Stimulated activated effector memory CD8-positive, alpha-beta T cell treated with anti-CD3 and anti-CD28 coated beads, Interleukin-12 subunit alpha, Interleukin-12 subunit beta, amount 100 ng/mL, for 72 hours (primary cell): ENCODE measurements at regions not wholly inside any gene's neighbourhood (a gene's known extent, or its start where the extent isn't known, plus 50 kb on each side); places are given as distances from the start of the nearest gene placed in this dataset.
"Not testable (repeated sequence)": the region's sequence is repeated elsewhere in the genome, so short reads cannot be mapped to it uniquely, and the experiment has no call there.

Source experiments
- ATAC-seq: fragments of 150-1000 bp; cut with Tn5 transposase; 2 replicates; pipeline ENCODE4 v1.10.0; 2021
- DNase-seq, 2 donors: peaks; one replicate each; pipeline ENCODE4 v3.0.0; 2021 to 2022; ENCODE audit warnings: low spot score in 2 of 2
- H3K27ac Mint-ChIP-seq: one replicate; pipeline ENCODE4 v1.8.0; 2022; ENCODE audit warnings: mild to moderate bottlenecking, mixed read lengths
- H3K36me3 Mint-ChIP-seq: one replicate; pipeline ENCODE4 v1.8.0; 2022; ENCODE audit warnings: mild to moderate bottlenecking, mixed read lengths
- H3K4me1 Mint-ChIP-seq: one replicate; pipeline ENCODE4 v1.8.0; 2022; ENCODE audit warnings: mixed read lengths
- H3K4me3 Mint-ChIP-seq: one replicate; pipeline ENCODE4 v1.8.0; 2022; ENCODE audit warnings: mild to moderate bottlenecking, mixed read lengths
- H3K9me3 Mint-ChIP-seq: one replicate; pipeline ENCODE4 v1.8.0; 2022; ENCODE audit warnings: mixed read lengths

DNA sequence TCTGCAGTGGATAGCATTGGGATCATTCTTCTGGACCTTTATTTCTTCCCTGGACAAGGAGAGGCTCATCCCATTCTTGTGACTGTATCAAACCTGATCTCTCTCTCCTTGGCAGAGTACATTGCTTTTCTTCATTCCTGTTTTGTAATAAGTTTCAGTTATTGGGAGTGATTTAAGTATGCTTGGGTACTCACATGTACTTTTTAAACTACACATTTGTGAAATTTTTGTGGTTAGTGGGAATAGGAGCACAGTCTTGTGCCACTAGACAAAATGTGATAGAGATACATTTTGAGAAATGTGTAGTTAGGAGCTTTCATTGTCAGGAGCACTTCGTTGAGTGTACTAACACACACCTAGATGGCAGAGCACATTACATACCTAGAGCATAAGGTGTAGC lies 262.6 kb downstream of the C3orf38 start:
- ATAC-seq (no peak), DNase-seq (no peak)
- no peak overlapping the region for H3K27ac Mint-ChIP-seq
- peaks cover 3% of the 10 kb centered on the region for H3K9me3 Mint-ChIP-seq
- H3K4me1 Mint-ChIP-seq: no peaks in the 10 kb centered on the region
- no peak overlapping the region for H3K4me3 Mint-ChIP-seq
- H3K36me3 Mint-ChIP-seq: no peaks in the 10 kb centered on the region

DNA sequence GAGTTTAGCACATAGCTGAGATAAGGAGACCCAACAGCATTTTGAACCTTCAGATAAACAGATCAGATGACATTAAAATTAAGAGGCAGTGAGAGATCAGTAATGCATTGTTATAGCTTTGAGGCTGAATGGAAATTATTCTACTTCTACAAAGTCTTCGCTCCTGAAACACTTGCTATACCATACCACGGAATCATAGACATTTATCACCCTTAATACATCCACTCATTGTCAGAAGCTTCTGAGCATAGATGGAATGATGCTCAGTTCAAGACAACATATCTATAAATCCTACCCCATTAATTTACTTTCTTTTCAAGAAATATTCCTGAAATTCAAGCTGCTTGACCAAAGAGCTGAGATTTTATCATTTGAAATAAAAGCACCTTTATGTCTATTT lies 266.7 kb downstream of the C3orf38 start:
- Mint-ChIP-seq H3K9me3 (peaks cover 2% of the 10 kb centered on the region), H3K36me3 (no peaks in the 10 kb centered on the region), H3K4me3 (no peak overlapping the region), H3K4me1 (no peaks in the 10 kb centered on the region), H3K27ac (no peak overlapping the region)
- ATAC-seq: no peak
- DNase-seq: no peak

DNA sequence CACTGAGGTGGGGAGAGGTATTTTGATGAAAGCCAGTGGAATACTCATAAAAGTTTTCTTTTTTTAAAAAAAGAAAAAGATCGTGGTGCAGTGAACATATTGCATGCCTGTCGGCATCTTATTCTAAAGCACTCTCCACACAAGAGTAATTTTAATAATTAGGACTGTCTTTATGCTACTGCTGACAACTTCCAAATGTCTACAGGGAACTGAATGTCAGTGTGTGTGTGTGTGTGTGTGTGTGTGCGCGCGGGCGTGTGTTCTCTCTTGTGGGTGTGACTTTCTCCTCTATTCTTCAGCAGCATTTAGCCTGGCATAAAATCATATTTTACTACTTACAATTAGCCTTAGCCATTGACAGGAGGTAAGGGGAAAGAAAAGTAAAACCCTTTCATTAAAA lies 268.5 kb downstream of the C3orf38 start:
- no peak overlapping the region for H3K27ac Mint-ChIP-seq
- H3K9me3 Mint-ChIP-seq: peaks cover 4% of the 10 kb centered on the region
- no peaks in the 10 kb centered on the region for H3K4me1 Mint-ChIP-seq
- DNase-seq (no peak), ATAC-seq (no peak)
- H3K4me3 Mint-ChIP-seq: no peak overlapping the region
- H3K36me3 Mint-ChIP-seq: no peaks in the 10 kb centered on the region

DNA sequence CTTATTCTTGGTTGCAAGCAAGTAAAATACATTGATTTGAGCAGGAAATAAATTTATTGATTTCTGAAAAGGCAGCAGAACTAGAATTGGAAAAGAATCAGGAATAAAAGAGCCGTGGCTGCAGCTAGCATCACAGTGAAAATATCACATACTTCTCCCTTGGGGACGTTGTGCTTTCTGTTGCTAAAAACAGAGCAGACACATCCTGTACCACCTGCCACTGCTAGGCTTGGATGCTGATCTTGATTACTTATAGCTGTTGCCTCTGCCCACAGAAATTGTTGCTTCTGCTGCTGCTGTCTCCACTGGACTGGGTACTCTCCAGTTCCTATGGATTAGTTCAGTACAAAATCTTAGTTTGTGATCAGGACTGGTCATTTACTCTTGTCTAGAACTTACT lies 283.8 kb downstream of the C3orf38 start:
- no peak overlapping the region for H3K27ac Mint-ChIP-seq
- ATAC-seq: no peak

DNA sequence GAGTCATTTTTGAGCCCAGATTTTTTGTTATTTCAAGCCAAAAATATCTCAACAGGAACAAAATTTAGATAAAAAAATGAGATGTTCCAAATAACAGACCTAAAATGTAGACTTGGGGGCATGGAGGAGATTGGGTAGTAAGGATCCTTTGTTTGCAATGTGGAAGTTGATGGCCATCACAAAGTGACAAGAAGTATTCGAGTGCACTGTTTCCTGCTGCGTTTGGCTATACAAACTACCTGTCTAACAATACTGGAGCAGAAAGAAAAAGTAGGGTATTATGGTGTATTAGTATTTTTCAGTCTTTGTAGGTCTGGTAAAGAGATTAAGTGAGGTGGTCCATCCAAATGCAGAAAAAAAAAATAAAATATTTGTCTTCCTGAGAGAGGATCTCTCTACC lies 284.2 kb downstream of the C3orf38 start:
- ATAC-seq (no peak), DNase-seq (no peak)
- H3K9me3 Mint-ChIP-seq: peaks cover 12% of the 10 kb centered on the region
- H3K36me3 Mint-ChIP-seq: no peaks in the 10 kb centered on the region
- H3K4me3 Mint-ChIP-seq: no peak overlapping the region
- H3K27ac Mint-ChIP-seq: no peak overlapping the region
- no peaks in the 10 kb centered on the region for H3K4me1 Mint-ChIP-seq

More for the DNA sequence above, 283.8 kb downstream of the C3orf38 start:
- no peaks in the 10 kb centered on the region for H3K4me1 Mint-ChIP-seq
- H3K36me3 Mint-ChIP-seq: no peaks in the 10 kb centered on the region
- peaks cover 12% of the 10 kb centered on the region for H3K9me3 Mint-ChIP-seq
- no peak for DNase-seq
- no peak overlapping the region for H3K4me3 Mint-ChIP-seq

DNA sequence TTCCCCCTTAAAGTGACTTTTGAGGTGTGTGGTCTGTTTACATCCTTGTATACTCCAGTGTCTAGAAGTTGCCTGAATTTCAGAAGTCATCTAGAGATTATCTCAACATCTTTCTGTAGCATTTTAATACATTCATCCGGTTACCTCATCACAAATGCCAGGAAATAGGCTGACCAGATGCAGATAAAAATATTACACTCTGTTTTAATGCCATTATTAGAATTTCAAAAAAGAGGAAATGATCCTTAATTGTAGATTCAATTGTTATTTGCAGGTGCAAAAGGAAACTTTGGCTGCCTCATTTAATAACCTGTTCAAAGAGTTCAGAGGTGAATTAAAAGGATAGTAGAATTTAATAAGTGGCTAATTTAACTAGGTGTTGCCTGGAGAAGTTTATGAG lies 290.9 kb downstream of the C3orf38 start:
- ATAC-seq (no peak), DNase-seq (no peak)
- Mint-ChIP-seq H3K4me1 (no peaks in the 10 kb centered on the region), H3K4me3 (no peak overlapping the region), H3K27ac (no peak overlapping the region), H3K9me3 (peaks cover 17% of the 10 kb centered on the region), H3K36me3 (no peaks in the 10 kb centered on the region)

DNA sequence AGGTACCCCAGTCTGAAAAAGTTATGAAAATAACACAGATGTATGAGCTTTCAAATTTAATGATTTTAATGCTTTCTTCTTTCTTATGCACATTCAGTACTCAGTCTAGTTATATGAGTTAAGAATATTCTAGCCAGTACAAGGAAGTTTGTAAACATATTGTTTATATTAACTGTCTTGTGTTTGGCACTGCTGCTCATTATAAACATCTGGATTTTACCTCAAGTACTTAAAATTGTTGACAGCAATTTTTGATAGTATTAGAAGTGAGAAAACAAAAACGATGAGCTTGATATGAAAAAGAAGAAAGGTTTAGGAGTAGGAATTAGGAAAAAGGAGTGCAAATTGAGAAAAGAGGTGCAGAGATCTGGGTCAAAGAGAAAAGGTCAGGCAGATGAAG lies 293.3 kb downstream of the C3orf38 start:
- H3K4me1 Mint-ChIP-seq: no peaks in the 10 kb centered on the region
- H3K9me3 Mint-ChIP-seq: peaks cover 12% of the 10 kb centered on the region
- no peak for ATAC-seq
- no peak overlapping the region for H3K27ac Mint-ChIP-seq
- no peak for DNase-seq
- no peaks in the 10 kb centered on the region for H3K36me3 Mint-ChIP-seq
- no peak overlapping the region for H3K4me3 Mint-ChIP-seq

DNA sequence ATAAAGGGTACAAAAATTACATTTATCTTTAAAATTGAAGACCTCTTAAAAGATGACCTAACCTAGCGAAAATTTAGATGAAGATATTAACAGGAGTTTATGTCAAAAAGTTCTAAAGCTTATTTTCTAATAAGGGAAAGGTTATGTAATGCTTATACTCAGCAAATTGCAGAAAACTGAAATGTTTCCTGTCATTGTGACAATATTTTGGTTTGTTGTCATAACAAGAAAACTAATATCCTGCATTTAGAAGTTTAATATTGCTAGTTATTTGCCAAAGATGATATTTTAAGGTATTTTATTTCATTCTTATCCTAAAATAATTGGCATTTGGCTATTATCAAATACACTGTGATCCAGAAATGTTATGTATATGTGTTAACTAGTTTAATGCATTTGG lies 294.5 kb downstream of the C3orf38 start:
- no peak overlapping the region for H3K27ac Mint-ChIP-seq
- DNase-seq: no peak
- H3K36me3 Mint-ChIP-seq: no peaks in the 10 kb centered on the region

DNA sequence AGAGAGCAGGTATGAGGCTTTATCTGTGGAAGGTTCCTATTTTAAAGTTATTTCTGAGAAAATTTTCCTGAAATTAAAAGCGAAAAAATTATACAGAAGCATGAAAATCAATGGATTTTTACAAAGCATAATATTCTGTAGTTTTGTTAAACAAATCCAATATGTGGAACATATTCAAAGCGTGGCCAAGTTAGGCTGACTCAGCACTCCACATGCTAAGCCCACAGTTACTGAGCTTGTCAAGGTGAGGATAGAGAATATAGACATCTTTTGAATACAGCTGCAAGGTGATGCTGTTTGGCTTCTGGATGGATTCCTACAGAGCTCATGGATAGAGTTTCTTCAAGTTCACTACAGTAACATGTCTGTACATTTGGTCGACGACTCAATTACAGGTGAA lies 302.5 kb downstream of the C3orf38 start:
- Mint-ChIP-seq H3K9me3 (peaks cover 14% of the 10 kb centered on the region), H3K4me1 (no peaks in the 10 kb centered on the region), H3K36me3 (no peaks in the 10 kb centered on the region), H3K27ac (no peak overlapping the region), H3K4me3 (no peak overlapping the region)
- ATAC-seq (no peak), DNase-seq (no peak)

More for the DNA sequence above, 294.5 kb downstream of the C3orf38 start:
- Mint-ChIP-seq H3K4me3 (no peak overlapping the region), H3K9me3 (peaks cover 8% of the 10 kb centered on the region), H3K4me1 (no peaks in the 10 kb centered on the region)
- ATAC-seq: no peak

DNA sequence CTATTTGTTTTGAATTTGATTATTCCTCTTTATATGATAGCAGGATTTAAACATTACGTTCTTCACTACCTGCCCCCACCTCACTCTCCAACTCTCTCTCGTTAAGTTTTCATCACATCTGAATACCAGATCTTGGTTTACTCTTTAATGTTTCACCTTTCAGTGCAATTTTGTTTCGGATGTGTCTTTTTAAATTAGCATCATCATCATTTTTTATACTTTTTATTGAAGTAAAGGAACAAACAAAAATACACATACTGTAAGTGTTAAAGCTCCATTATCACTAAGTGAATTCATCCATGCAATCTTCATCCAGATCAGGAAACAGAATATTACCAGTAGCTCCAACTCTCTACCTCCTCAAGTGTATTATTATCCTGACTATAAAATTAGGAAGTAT lies 310.6 kb downstream of the C3orf38 start:
- Mint-ChIP-seq H3K27ac (no peak overlapping the region), H3K9me3 (peaks cover 19% of the 10 kb centered on the region), H3K4me1 (no peaks in the 10 kb centered on the region), H3K4me3 (no peak overlapping the region), H3K36me3 (no peaks in the 10 kb centered on the region)
- ATAC-seq (no peak), DNase-seq (no peak)

DNA sequence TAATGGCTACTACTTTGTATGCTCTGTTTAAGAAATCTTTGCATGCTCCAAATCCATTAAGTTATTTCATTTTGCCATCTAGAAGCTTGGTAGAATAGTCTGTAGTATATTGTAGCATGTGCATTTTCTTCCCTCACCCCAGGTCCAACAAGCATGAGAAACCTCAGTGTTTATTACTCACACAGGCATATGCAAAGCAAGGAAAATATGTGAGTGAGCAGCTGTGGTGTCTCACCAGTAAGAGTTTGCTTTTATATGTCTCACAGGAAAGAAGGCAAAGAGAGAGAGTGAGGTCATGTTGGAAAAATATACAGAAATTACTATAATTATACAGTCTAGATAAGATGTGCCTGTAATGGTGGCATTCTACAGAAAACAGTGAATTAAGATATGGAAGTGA lies 312.5 kb downstream of the C3orf38 start:
- no peaks in the 10 kb centered on the region for H3K36me3 Mint-ChIP-seq
- DNase-seq (no peak), ATAC-seq (no peak)
- no peak overlapping the region for H3K27ac Mint-ChIP-seq
- H3K9me3 Mint-ChIP-seq: peaks cover 22% of the 10 kb centered on the region
- no peaks in the 10 kb centered on the region for H3K4me1 Mint-ChIP-seq
- H3K4me3 Mint-ChIP-seq: no peak overlapping the region

DNA sequence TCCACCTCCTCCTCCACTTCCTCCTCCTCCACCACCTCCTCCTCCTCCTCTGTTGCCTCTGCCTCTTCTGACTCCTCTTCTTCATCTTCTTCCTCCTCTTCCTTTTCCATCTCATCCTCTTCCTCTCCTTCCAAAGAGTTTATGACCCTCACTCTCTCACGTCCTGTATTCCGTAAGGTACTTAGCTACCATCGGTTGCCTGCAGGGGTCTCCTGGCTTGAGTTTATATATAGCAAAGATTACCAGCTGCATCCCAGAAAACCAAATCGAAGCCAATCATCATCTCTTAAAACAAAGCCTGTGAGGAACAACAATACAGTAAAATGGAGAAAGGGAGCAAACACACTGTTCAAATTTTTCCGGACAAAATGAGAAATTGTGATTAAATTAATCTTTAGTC lies 317.4 kb downstream of the C3orf38 start:
- DNase-seq: no peak
- Mint-ChIP-seq H3K9me3 (peaks cover 28% of the 10 kb centered on the region), H3K27ac (no peak overlapping the region), H3K36me3 (no peaks in the 10 kb centered on the region), H3K4me3 (no peak overlapping the region), H3K4me1 (no peaks in the 10 kb centered on the region)
- no peak for ATAC-seq

DNA sequence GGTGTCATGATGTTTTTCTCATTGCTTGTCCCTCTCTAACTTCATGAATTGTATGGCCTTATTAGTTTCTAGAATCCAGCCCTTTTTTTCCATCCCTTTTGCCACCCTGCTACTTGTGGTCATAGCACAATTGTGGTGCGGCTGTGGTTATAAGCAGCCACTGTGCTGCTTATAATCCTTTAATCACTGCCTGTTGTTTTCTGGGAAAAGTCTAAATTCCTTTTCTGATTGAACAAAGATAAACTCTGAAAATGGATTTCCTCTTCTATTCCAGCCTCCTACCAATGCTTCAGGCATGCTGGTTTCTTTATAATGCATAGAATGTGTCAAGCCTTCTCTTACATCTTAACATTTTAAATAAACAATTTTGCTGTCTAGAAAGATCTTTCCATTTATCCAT lies 319.5 kb downstream of the C3orf38 start:
- H3K27ac Mint-ChIP-seq: no peak overlapping the region
- no peak overlapping the region for H3K4me3 Mint-ChIP-seq
- ATAC-seq: no peak
- H3K36me3 Mint-ChIP-seq: no peaks in the 10 kb centered on the region
- H3K4me1 Mint-ChIP-seq: no peaks in the 10 kb centered on the region
- DNase-seq: no peak
- H3K9me3 Mint-ChIP-seq: peaks cover 27% of the 10 kb centered on the region

DNA sequence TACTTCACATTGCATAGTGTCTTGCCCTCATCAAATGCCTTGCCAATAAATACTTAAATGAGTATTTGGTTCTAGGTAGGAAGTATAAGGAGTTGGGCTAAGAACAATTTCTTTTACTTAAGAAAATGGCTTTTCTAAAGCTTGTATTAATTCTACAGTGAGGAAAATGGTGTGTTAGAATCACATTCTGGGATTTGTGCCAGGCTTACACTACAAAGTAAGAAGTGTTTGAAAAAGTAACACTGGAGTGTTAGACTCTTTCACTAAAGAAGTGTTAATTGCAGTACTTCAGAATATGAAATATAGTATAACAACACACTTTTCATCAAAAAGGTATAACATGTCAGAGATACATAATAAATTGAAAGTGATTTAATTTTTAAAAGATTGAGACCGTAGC lies 328.7 kb downstream of the C3orf38 start:
- no peaks in the 10 kb centered on the region for H3K36me3 Mint-ChIP-seq
- ATAC-seq (no peak), DNase-seq (no peak)
- H3K4me1 Mint-ChIP-seq: no peaks in the 10 kb centered on the region
- H3K27ac Mint-ChIP-seq: no peak overlapping the region
- H3K4me3 Mint-ChIP-seq: no peak overlapping the region
- peaks cover 20% of the 10 kb centered on the region for H3K9me3 Mint-ChIP-seq

DNA sequence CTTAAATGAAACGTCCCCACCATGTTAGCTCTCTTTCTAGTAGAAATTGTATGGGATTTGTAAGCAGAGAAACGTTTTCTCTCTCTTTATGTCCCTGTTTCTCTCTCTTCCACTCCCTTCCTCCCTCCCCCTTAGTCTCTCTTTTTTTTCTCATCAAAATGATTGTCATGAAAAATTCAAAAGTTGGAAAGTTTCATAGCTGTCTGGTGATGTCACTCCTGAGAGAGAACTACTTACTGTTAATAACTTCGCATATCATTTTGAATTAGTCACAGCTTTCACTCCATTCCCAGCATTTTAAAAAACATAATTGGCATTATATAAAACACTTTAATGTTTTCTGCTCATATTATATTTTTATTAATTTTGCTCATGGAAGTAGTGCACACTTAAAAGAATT lies 331.1 kb downstream of the C3orf38 start:
- no peak for ATAC-seq
- no peaks in the 10 kb centered on the region for H3K36me3 Mint-ChIP-seq

DNA sequence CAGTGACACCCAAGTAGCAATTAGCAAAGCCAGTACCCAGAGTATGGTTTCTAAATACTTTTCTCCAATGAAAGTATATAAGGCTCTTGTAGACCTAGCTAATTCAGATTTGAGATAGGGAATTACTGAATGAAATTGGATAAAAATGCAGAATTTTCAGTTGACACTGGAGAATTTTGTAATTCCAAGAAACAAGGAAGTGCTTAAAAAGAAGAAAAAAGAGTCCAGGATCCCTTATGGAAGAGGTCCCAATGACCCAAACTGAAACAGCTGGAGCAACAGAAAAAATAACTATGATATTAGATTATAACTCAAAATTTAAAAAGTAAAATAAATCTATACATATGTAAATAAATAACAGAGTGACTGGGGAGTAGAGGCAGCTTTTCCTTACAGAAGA lies 335.2 kb downstream of the C3orf38 start:
- ATAC-seq (no peak), DNase-seq (no peak)
- Mint-ChIP-seq H3K27ac (no peak overlapping the region), H3K36me3 (no peaks in the 10 kb centered on the region), H3K9me3 (peaks cover 17% of the 10 kb centered on the region), H3K4me3 (no peak overlapping the region), H3K4me1 (no peaks in the 10 kb centered on the region)

More for the DNA sequence above, 331.1 kb downstream of the C3orf38 start:
- H3K9me3 Mint-ChIP-seq: peaks cover 26% of the 10 kb centered on the region
- DNase-seq: no peak
- H3K4me1 Mint-ChIP-seq: no peaks in the 10 kb centered on the region
- H3K27ac Mint-ChIP-seq: no peak overlapping the region
- H3K4me3 Mint-ChIP-seq: no peak overlapping the region

DNA sequence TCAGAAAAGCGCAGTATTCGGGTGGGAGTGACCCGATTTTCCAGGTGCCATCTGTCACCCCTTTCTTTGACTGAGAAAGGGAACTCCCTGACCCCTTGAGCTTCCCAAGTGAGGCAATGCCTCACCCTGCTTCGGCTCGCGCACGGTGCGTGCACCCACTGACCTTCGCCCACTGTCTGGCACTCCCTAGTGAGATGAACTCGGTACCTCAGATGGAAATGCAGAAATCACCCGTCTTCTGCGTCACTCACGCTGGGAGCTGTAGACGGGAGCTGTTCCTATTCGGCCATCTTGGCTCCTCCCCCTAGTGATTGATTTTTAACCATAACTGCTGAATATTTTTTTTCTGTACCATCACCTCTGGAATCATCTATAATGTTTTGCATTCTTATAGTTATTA lies 359.1 kb downstream of the C3orf38 start:
- H3K4me1 Mint-ChIP-seq, H3K36me3 Mint-ChIP-seq, H3K27ac Mint-ChIP-seq, ATAC-seq, H3K9me3 Mint-ChIP-seq, DNase-seq, H3K4me3 Mint-ChIP-seq: not testable (repeated sequence)
